ENCODE measurements at regions not wholly inside any gene's neighbourhood (a gene's known extent, or its start where the extent isn't known, plus 50 kb on each side); places are given as distances from the start of the nearest gene placed in this dataset.

GRCh38 chr1:193538003-193538354, 351.6 kb upstream of the B3GALT2 start:
- ChIA-PET POLR2A (no interaction called here), CTCF (ENCODE audit: low intra/inter-chr PET ratio) (no interaction called here)
- no peak overlapping the region for H2AFZ ChIP-seq (ENCODE audit: low read depth, low read length)
- no peaks in the 10 kb centered on the region for H3K79me2 ChIP-seq (ENCODE audit: control insufficient read depth, insufficient read depth, low read length)
- intact Hi-C loops (cut with micrococcal nuclease) = no loop called here
- H3K9me1 ChIP-seq (ENCODE audit: control insufficient read depth, insufficient read depth, low read length) = no peaks in the 10 kb centered on the region
- in situ Hi-C loops (cut with MboI) = no loop called here
- no peaks in the 10 kb centered on the region for H3K27me3 ChIP-seq (ENCODE audit: control insufficient read depth in 2 of 2, insufficient read depth in 2 of 2, low read length in 2 of 2)
- no peak overlapping the region for H3K4me3 ChIP-seq
- H4K20me1 ChIP-seq (replicated peaks; ENCODE audit: control insufficient read depth, insufficient read depth, low read length) = no peaks in the 10 kb centered on the region
- H3K4me2 ChIP-seq (ENCODE audit: insufficient read depth, low read length) = no peak overlapping the region
- no peak overlapping the region for H3K27ac ChIP-seq (ENCODE audit: extremely low read depth, low read depth, low read length)
- no peak overlapping the region for H3K9ac ChIP-seq (ENCODE audit: insufficient read depth in 1 of 2, low read depth in 2 of 2, low read length in 2 of 2)
- no peaks in the 10 kb centered on the region for H3K4me1 ChIP-seq (replicated peaks in 1 of 2; ENCODE audit: control insufficient read depth in 2 of 2, insufficient read depth in 2 of 2, low read length in 2 of 2)
- no TSS peak for BruUV-seq (replicated peaks)
- TF ChIP-seq RBM17 (IDR thresholded peaks at IDR 0.05; ENCODE audit: borderline replicate concordance, low read depth, low read length) (no peak), USF2 (CRISPR knock-in tag; IDR thresholded peaks at IDR 0.05) (no peak), ZNF311 (CRISPR knock-in tag; IDR thresholded peaks at IDR 0.05) (no peak), TCF7L2 (IDR thresholded peaks at IDR 0.05; ENCODE audit: low read depth, low read length) (no peak), CREB3 (tag; conservative IDR thresholded peaks at IDR 0.05; ENCODE audit: low read depth) (no peak), IFI16 (CRISPR knock-in tag; IDR thresholded peaks at IDR 0.05) (no peak), POLR2AphosphoS5 (IDR thresholded peaks at IDR 0.05; ENCODE audit: control insufficient read depth, insufficient read depth, low read depth, low read length) (no peak), BDP1 (IDR thresholded peaks at IDR 0.05; ENCODE audit: insufficient read depth, insufficient read length) (no peak), POLR2G (IDR thresholded peaks at IDR 0.05; ENCODE audit: low read depth, low read length) (no peak), ZNF384 (IDR thresholded peaks at IDR 0.05; ENCODE audit: low read depth, low read length) (no peak), SMAD1 (IDR thresholded peaks at IDR 0.05; ENCODE audit: low read depth, low read length, partially characterized antibody) (no peak), HDAC8 (tag; IDR thresholded peaks at IDR 0.05) (no peak), NCOA4 (IDR thresholded peaks at IDR 0.05; ENCODE audit: partially characterized antibody) (no peak)
- TF ChIP-seq, protein P1, sequence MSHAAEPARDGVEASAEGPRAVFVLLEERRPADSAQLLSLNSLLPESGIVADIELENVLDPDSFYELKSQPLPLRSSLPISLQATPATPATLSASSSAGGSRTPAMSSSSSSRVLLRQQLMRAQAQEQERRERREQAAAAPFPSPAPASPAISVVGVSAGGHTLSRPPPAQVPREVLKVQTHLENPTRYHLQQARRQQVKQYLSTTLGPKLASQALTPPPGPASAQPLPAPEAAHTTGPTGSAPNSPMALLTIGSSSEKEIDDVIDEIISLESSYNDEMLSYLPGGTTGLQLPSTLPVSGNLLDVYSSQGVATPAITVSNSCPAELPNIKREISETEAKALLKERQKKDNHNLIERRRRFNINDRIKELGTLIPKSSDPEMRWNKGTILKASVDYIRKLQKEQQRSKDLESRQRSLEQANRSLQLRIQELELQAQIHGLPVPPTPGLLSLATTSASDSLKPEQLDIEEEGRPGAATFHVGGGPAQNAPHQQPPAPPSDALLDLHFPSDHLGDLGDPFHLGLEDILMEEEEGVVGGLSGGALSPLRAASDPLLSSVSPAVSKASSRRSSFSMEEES (CRISPR knock-in tag; IDR thresholded peaks at IDR 0.05) = no peak
- ATAC-seq (no peak), DNase-seq (ENCODE audit: extremely low read depth in 1 of 4, low spot score in 3 of 4) (no peak), FAIRE-seq (no peak)
- H3K36me3 ChIP-seq (ENCODE audit: control insufficient read depth, insufficient read depth, low read length) = no peaks in the 10 kb centered on the region
- 2% methylated on average over 2 of the region's 2 CpGs for WGBS (ENCODE audit: insufficient coverage, low coverage, missing lambda C conversion rate)
- H3K9me3 ChIP-seq (replicated peaks; ENCODE audit: control insufficient read depth, insufficient read depth, low read depth, low read length) = no peaks in the 10 kb centered on the region

Measured in K562 (cell line).